IMR-90 (cell line): ENCODE measurements at regions not wholly inside any gene's neighbourhood (a gene's known extent, or its start where the extent isn't known, plus 50 kb on each side); places are given as distances from the start of the nearest gene placed in this dataset.

Experiments used
- ATAC-seq: fragments of 200-7000 bp; cut with Tn5 transposase; 2 replicates; pipeline ENCODE4 v1.9.1; 2020; ENCODE audit warnings: low read depth, mild to moderate bottlenecking, moderate library complexity
- BruUV-seq: library from RNA; stranded (reverse); fragments of 400-500 nt; replicated peaks from 2 replicates; lab custom pipeline; 2021; lab: Mats Ljungman, UMichigan
- CTCF ChIA-PET: fragments of 300-600 bp; formaldehyde crosslinking; extraction: SDS; loops from one replicate; lab custom pipeline; 2021; ENCODE audit warnings: antibody characterized with exemption; lab: Yijun Ruan, JAX
- POLR2A ChIA-PET: fragments of 300-600 bp; sonication (Branson Sonifier 250); formaldehyde crosslinking; loops from one replicate; lab custom pipeline; 2022; ENCODE audit warnings: antibody characterized with exemption; ENCODE audit not compliant: unreplicated experiment; lab: Charles Lee
- DNase-seq: peaks from one replicate; pipeline ENCODE4 v3.0.0; 2013
- H2AFZ ChIP-seq: replicated peaks from 2 replicates; pipeline ENCODE3; 2013; ENCODE audit warnings: low read length, mild to moderate bottlenecking; ENCODE audit not compliant: poor library complexity
- H2AK5ac ChIP-seq: 2 replicates; pipeline ENCODE4 v1.6.1; 2013; ENCODE audit warnings: low read depth, low read length, inconsistent platforms
- H2AK9ac ChIP-seq: replicated peaks from 2 replicates; pipeline ENCODE3; 2013; ENCODE audit warnings: mild to moderate bottlenecking, low read depth, low read length, moderate library complexity; ENCODE audit not compliant: poor library complexity
- H2BK120ac ChIP-seq: 2 replicates; pipeline ENCODE4 v1.6.1; 2013; ENCODE audit warnings: low read depth, low read length, inconsistent platforms
- H2BK15ac ChIP-seq: 3 replicates; pipeline ENCODE4 v1.6.1; 2013; ENCODE audit warnings: low read depth, low read length, inconsistent platforms
- H2BK20ac ChIP-seq: 2 replicates; pipeline ENCODE4 v1.6.1; 2013; ENCODE audit warnings: low read depth, mild to moderate bottlenecking, inconsistent platforms, low read length, moderate library complexity
- H2BK5ac ChIP-seq: 2 replicates; pipeline ENCODE4 v1.6.1; 2013; ENCODE audit warnings: mild to moderate bottlenecking, low read depth, low read length, inconsistent platforms; ENCODE audit not compliant: poor library complexity, severe bottlenecking
- H3K14ac ChIP-seq: replicated peaks from 2 replicates; pipeline ENCODE4 v1.6.1; 2013; ENCODE audit warnings: low read depth, low read length, inconsistent platforms
- H3K18ac ChIP-seq: 2 replicates; pipeline ENCODE4 v1.6.1; 2013; ENCODE audit warnings: low read depth, low read length, control low read depth
- H3K23ac ChIP-seq: 2 replicates; pipeline ENCODE4 v1.6.1; 2013; ENCODE audit warnings: low read depth, low read length, inconsistent platforms
- H3K27ac ChIP-seq: 2 replicates; pipeline ENCODE4 v1.5.1; 2013; ENCODE audit warnings: mild to moderate bottlenecking, control low read depth, low read length; ENCODE audit not compliant: insufficient read depth
- H3K27me3 ChIP-seq: 2 replicates; pipeline ENCODE4 v1.6.1; 2013; ENCODE audit warnings: low read length; ENCODE audit not compliant: control insufficient read depth, insufficient read depth
- H3K36me3 ChIP-seq: 2 replicates; pipeline ENCODE4 v1.6.1; 2013; ENCODE audit warnings: low read length, mixed read lengths; ENCODE audit not compliant: control insufficient read depth, insufficient read depth
- H3K4ac ChIP-seq: 2 replicates; pipeline ENCODE4 v1.6.1; 2013; ENCODE audit warnings: low read depth, low read length, inconsistent platforms
- H3K4me1 ChIP-seq: 2 replicates; pipeline ENCODE4 v1.6.1; 2013; ENCODE audit warnings: low read length, mixed read lengths; ENCODE audit not compliant: control insufficient read depth, insufficient read depth
- H3K4me2 ChIP-seq: 2 replicates; pipeline ENCODE4 v1.6.1; 2013; ENCODE audit warnings: low read depth, mild to moderate bottlenecking, control low read depth, low read length, moderate library complexity
- H3K4me3 ChIP-seq: 2 replicates; pipeline ENCODE4 v1.5.1; 2013; ENCODE audit warnings: low read depth, mild to moderate bottlenecking, control low read depth, low read length, moderate library complexity; ENCODE audit not compliant: insufficient read depth
- H3K56ac ChIP-seq: 2 replicates; pipeline ENCODE4 v1.6.1; 2013; ENCODE audit warnings: low read length, inconsistent platforms; ENCODE audit not compliant: insufficient read depth; ENCODE audit errors: extremely low read depth
- H3K79me1 ChIP-seq, 2 experiments: 2 replicates each; pipeline ENCODE4 v1.6.1; 2013; ENCODE audit warnings: low read length in 2 of 2, inconsistent platforms in 1 of 2, low read depth in 1 of 2
- H3K9ac ChIP-seq: 2 replicates; pipeline ENCODE4 v1.6.1; 2013; ENCODE audit warnings: low read depth, low read length, control low read depth
- H3K9me1 ChIP-seq: 2 replicates; pipeline ENCODE4 v1.6.1; 2013; ENCODE audit warnings: low read length, inconsistent platforms; ENCODE audit not compliant: insufficient read depth
- H3K9me3 ChIP-seq: 2 replicates; pipeline ENCODE4 v1.6.1; 2013; ENCODE audit warnings: low read length; ENCODE audit not compliant: control insufficient read depth, insufficient read depth
- H4K20me1 ChIP-seq: 2 replicates; pipeline ENCODE4 v1.6.1; 2013; ENCODE audit warnings: low read length, inconsistent platforms; ENCODE audit not compliant: insufficient read depth
- H4K5ac ChIP-seq: 2 replicates; pipeline ENCODE4 v1.6.1; 2013; ENCODE audit warnings: mild to moderate bottlenecking, low read depth, low read length, control low read depth
- H4K8ac ChIP-seq, 2 experiments: 2 replicates each; pipeline ENCODE4 v1.6.1; 2013; ENCODE audit warnings: low read depth in 2 of 2, low read length in 2 of 2, control low read depth in 1 of 2, inconsistent platforms in 1 of 2
- H4K91ac ChIP-seq: 2 replicates; pipeline ENCODE4 v1.6.1; 2013; ENCODE audit warnings: low read depth, low read length, inconsistent platforms; ENCODE audit not compliant: insufficient read depth
- BHLHE40 ChIP-seq: fragments of 150-350 bp; IDR thresholded peaks from 2 replicates; pipeline ENCODE4 v1.6.1; 2016; ENCODE audit warnings: mild to moderate bottlenecking, low read depth, low read length
- CEBPB ChIP-seq: IDR thresholded peaks from 2 replicates; pipeline ENCODE4 v1.6.1; 2012; ENCODE audit warnings: low read depth, low read length, improper control_type of control experiment
- CHD1 ChIP-seq: IDR thresholded peaks from 2 replicates; pipeline ENCODE4 v1.6.1; 2012; ENCODE audit warnings: low read depth, low read length, improper control_type of control experiment
- MAFK ChIP-seq: IDR thresholded peaks from 2 replicates; pipeline ENCODE4 v1.6.1; 2012; ENCODE audit warnings: low read depth, low read length, improper control_type of control experiment
- MAZ ChIP-seq: IDR thresholded peaks from 2 replicates; pipeline ENCODE4 v1.6.1; 2012; ENCODE audit warnings: low read depth, mild to moderate bottlenecking, low read length, improper control_type of control experiment, moderate library complexity, borderline replicate concordance
- MXI1 ChIP-seq: IDR thresholded peaks from 2 replicates; pipeline ENCODE4 v1.6.1; 2012; ENCODE audit warnings: low read depth, mild to moderate bottlenecking, low read length, moderate library complexity, borderline replicate concordance
- NFE2L2 ChIP-seq: fragments of 150-350 bp; IDR thresholded peaks from 2 replicates; pipeline ENCODE4 v1.6.1; 2016; ENCODE audit warnings: low read depth, mild to moderate bottlenecking, low read length
- POLR2A ChIP-seq: IDR thresholded peaks from 2 replicates; pipeline ENCODE4 v1.6.1; 2012; ENCODE audit warnings: mild to moderate bottlenecking, low read depth, low read length
- RCOR1 ChIP-seq: IDR thresholded peaks from 2 replicates; pipeline ENCODE4 v1.6.1; 2012; ENCODE audit warnings: mild to moderate bottlenecking, low read length, improper control_type of control experiment; ENCODE audit not compliant: insufficient replicate concordance
- RFX5 ChIP-seq: IDR thresholded peaks from 2 replicates; pipeline ENCODE4 v1.8.0; 2012; ENCODE audit warnings: low read depth, mild to moderate bottlenecking, low read length, moderate library complexity
- SMC3 ChIP-seq: fragments of 150-350 bp; IDR thresholded peaks from 2 replicates; pipeline ENCODE4 v1.6.1; 2016; ENCODE audit warnings: low read depth, mild to moderate bottlenecking, antibody characterized with exemption, low read length, moderate library complexity
- WGBS, 2 experiments: methylation state at CpG; one replicate each; pipeline versions ENCODE4 v1.1.5 to v1.1.7; 2013; ENCODE audit warnings: missing lambda C conversion rate in 2 of 2; ENCODE audit not compliant: insufficient read length in 1 of 2; ENCODE audit errors: extremely low coverage in 2 of 2; 5-methylcytosine and 5-hydroxymethylcytosine counted together
- dilution Hi-C: fragments of 300-500 bp; cut with HindIII; formaldehyde crosslinking; loops from one replicate; pipeline ENCODE4 v1.14.3; 2018; ENCODE audit warnings: low sequenced_read_pairs; ENCODE audit not compliant: unreplicated experiment
- in situ Hi-C: fragments of 300-500 bp; cut with MboI; formaldehyde crosslinking; loops from 3 replicates; pipeline ENCODE4 v1.14.3; 2019; ENCODE audit warnings: low sequenced_read_pairs, inconsistent platforms, mixed read lengths
- intact Hi-C: fragments of 100-400 bp; cut with micrococcal nuclease; formaldehyde crosslinking; loops from 2 replicates; pipeline ENCODE4 v1.10.0; 2022
- TF ChIP-seq, protein P1 (sequence below): fragments of 150-350 bp; IDR thresholded peaks from 2 replicates; pipeline ENCODE4 v1.6.1; 2016; ENCODE audit warnings: low read depth, mild to moderate bottlenecking, low read length, moderate library complexity, borderline replicate concordance

DNA sequence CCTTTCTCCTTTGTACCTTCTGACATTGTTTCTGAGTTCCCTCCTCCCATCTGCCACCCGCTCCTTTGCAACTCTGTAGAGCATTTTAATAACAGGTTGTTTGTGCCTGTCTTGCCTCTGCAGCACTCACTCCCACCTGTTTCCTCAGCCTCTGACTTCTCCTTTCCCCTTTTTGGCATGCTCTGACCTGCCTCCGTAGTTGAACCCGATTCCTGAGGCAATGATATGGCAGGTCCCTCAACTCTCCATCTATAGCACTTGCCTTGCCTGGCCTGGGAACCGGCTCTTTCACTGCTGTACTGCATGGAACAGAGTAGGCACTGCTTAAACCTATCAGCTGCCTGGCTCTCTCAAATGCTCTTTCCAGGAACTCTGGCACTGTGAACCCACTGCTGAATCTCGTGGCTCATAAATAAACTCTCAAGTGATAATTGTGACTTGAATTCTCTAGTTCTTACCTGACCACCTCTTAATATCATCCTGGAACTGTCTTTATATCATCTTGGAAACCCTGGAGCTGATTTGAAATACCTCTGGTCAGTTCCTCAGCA, 50.3 kb downstream of the UTRN start:
- H4K5ac ChIP-seq = no peak overlapping the region
- dilution Hi-C loops = no loop called here
- no peak overlapping the region for H2BK5ac ChIP-seq
- peaks cover 22% of the 10 kb centered on the region; the same call in 1 of the 2 replicates for H4K20me1 ChIP-seq
- H3K27me3 ChIP-seq = no peaks in the 10 kb centered on the region
- no peak overlapping the region for H3K4me2 ChIP-seq
- ATAC-seq = no peak
- no peak for DNase-seq
- peaks cover 25 to 74% of the 10 kb centered on the region in 2 experiments for H3K79me1 ChIP-seq
- in situ Hi-C loops = no loop called here
- no peak overlapping the region for H4K8ac ChIP-seq
- ChIA-PET CTCF (no interaction called here), POLR2A (no interaction called here)
- intact Hi-C loops = no loop called here
- H3K9me1 ChIP-seq = peaks cover 27% of the 10 kb centered on the region
- H3K18ac ChIP-seq = no peak overlapping the region
- H2BK20ac ChIP-seq = no peak overlapping the region
- 63% methylated on average over 1 of the region's 5 CpGs; no CpG with 5 or more reads in 1 of the 2 experiments for WGBS, 2 experiments
- no peaks in the 10 kb centered on the region for H3K36me3 ChIP-seq
- no peak overlapping the region for H3K56ac ChIP-seq
- no peak overlapping the region for H3K14ac ChIP-seq
- H2AK9ac ChIP-seq = no peak overlapping the region
- no peak overlapping the region for H2BK15ac ChIP-seq
- no peak overlapping the region for H3K4ac ChIP-seq
- no peak overlapping the region for H2BK120ac ChIP-seq
- H3K4me3 ChIP-seq = no peak overlapping the region
- no peak overlapping the region for H3K27ac ChIP-seq
- H3K4me1 ChIP-seq = peaks cover 12% of the 10 kb centered on the region
- H3K9ac ChIP-seq = no peak overlapping the region
- TF ChIP-seq POLR2A = no peak
- no peak for TF ChIP-seq RFX5
- no peak for TF ChIP-seq BHLHE40
- TF ChIP-seq, protein P1, sequence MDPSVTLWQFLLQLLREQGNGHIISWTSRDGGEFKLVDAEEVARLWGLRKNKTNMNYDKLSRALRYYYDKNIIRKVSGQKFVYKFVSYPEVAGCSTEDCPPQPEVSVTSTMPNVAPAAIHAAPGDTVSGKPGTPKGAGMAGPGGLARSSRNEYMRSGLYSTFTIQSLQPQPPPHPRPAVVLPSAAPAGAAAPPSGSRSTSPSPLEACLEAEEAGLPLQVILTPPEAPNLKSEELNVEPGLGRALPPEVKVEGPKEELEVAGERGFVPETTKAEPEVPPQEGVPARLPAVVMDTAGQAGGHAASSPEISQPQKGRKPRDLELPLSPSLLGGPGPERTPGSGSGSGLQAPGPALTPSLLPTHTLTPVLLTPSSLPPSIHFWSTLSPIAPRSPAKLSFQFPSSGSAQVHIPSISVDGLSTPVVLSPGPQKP = no peak
- no peak for TF ChIP-seq MAFK
- no peak for TF ChIP-seq CEBPB
- TF ChIP-seq MXI1 = no peak
- TF ChIP-seq RCOR1 = no peak
- no peak for TF ChIP-seq SMC3
- no peak for TF ChIP-seq NFE2L2
- no peak for TF ChIP-seq MAZ
- TF ChIP-seq CHD1 = no peak
- H3K23ac ChIP-seq = no peak overlapping the region
- H2AK5ac ChIP-seq = no peak overlapping the region
- H4K91ac ChIP-seq = no peak overlapping the region
- BruUV-seq = no TSS peak
- no peaks in the 10 kb centered on the region for H3K9me3 ChIP-seq
- no peak overlapping the region for H2AFZ ChIP-seq
